AG04450 (cell line): ENCODE measurements at regions not wholly inside any gene's neighbourhood (a gene's known extent, or its start where the extent isn't known, plus 50 kb on each side); places are given as distances from the start of the nearest gene placed in this dataset.

Experiments used
- CTCF ChIA-PET: fragments of 300-600, 350-600 bp; formaldehyde crosslinking; extraction: SDS; loops from one replicate; lab custom pipeline; 2022; ENCODE audit warnings: antibody characterized with exemption, inconsistent platforms; lab: Charles Lee
- POLR2A ChIA-PET: fragments of 350-600 bp; formaldehyde crosslinking; extraction: SDS; loops from one replicate; lab custom pipeline; 2021; ENCODE audit warnings: antibody characterized with exemption, inconsistent platforms; lab: Yijun Ruan, JAX
- DNase-seq: peaks from one replicate; pipeline ENCODE4 v3.0.0-alpha.2; 2011; ENCODE audit warnings: low read depth, low spot score
- H3K27ac ChIP-seq: one replicate; pipeline ENCODE4 v1.5.1; 2012; ENCODE audit warnings: low read depth, low read length, control low read depth
- H3K27me3 ChIP-seq: one replicate; pipeline ENCODE4 v1.6.0; 2012; ENCODE audit warnings: low read length; ENCODE audit not compliant: control insufficient read depth, insufficient read depth
- H3K4me3 ChIP-seq: 2 replicates; pipeline ENCODE4 v1.5.1; 2011; ENCODE audit warnings: mild to moderate bottlenecking, low read depth, low read length, control low read depth
- H3K9me3 ChIP-seq: 2 replicates; pipeline ENCODE4 v1.5.1; 2012; ENCODE audit warnings: low read length; ENCODE audit not compliant: control insufficient read depth, insufficient read depth
- CTCF ChIP-seq: IDR thresholded peaks from 2 replicates; pipeline ENCODE4 v1.5.1; 2011; ENCODE audit warnings: low read depth, low read length, control low read depth, inconsistent platforms

- no peak for TF ChIP-seq CTCF
- Histone ChIP-seq H3K9me3 (no peaks in the 10 kb centered on the region), H3K4me3 (no peak overlapping the region), H3K27me3 (no peaks in the 10 kb centered on the region), H3K27ac (no peak overlapping the region)
- POLR2A ChIA-PET = no interaction called here
- DNase-seq = no peak
- CTCF ChIA-PET = no interaction called here
Measured at GRCh38 chr1:82125866-82126265, 325.1 kb downstream of the ADGRL2 start.

- CTCF ChIA-PET = no interaction called here
- POLR2A ChIA-PET = no interaction called here
- H3K9me3 ChIP-seq = no peaks in the 10 kb centered on the region
- no peaks in the 10 kb centered on the region for H3K27me3 ChIP-seq
- DNase-seq = no peak
- TF ChIP-seq CTCF = no peak
- no peak overlapping the region for H3K4me3 ChIP-seq
- no peak overlapping the region for H3K27ac ChIP-seq
Measured at GRCh38 chr1:82125119-82125518, 324.4 kb downstream of the ADGRL2 start.

- no peak overlapping the region for H3K27ac ChIP-seq
- TF ChIP-seq CTCF = no peak
- ChIA-PET CTCF (no interaction called here), POLR2A (no interaction called here)
- no peaks in the 10 kb centered on the region for H3K27me3 ChIP-seq
- DNase-seq = no peak
- H3K9me3 ChIP-seq = no peaks in the 10 kb centered on the region
- no peak overlapping the region for H3K4me3 ChIP-seq
Measured at GRCh38 chr1:82121421-82121820, 320.7 kb downstream of the ADGRL2 start.

- no peak for TF ChIP-seq CTCF
- no peaks in the 10 kb centered on the region for H3K9me3 ChIP-seq
- DNase-seq = no peak
- no peaks in the 10 kb centered on the region for H3K27me3 ChIP-seq
- ChIA-PET POLR2A (no interaction called here), CTCF (no interaction called here)
- H3K27ac ChIP-seq = no peak overlapping the region
- no peak overlapping the region for H3K4me3 ChIP-seq
Measured at GRCh38 chr1:82116105-82116504, 315.4 kb downstream of the ADGRL2 start.

GRCh38 chr1:82114887-82115286, 314.2 kb downstream of the ADGRL2 start:
- no peak for TF ChIP-seq CTCF
- CTCF ChIA-PET = no interaction called here
- H3K27ac ChIP-seq = no peak overlapping the region
- no peak overlapping the region for H3K4me3 ChIP-seq
- POLR2A ChIA-PET = no interaction called here
- H3K9me3 ChIP-seq = no peaks in the 10 kb centered on the region
- no peaks in the 10 kb centered on the region for H3K27me3 ChIP-seq
- DNase-seq = no peak
